GM18907 (cell line): ENCODE measurements at regions not wholly inside any gene's neighbourhood (a gene's known extent, or its start where the extent isn't known, plus 50 kb on each side); places are given as distances from the start of the nearest gene placed in this dataset.
A peak's percentile ranks its signal among the peaks of the same experiment; 100 is the strongest.
"Not testable (repeated sequence)": the region's sequence is repeated elsewhere in the genome, so short reads cannot be mapped to it uniquely, and the experiment has no call there.

Experiments
- ATAC-seq: cut with Tn5 transposase; IDR thresholded peaks from one replicate; pipeline ENCODE4 v1.9.1; 2021; ENCODE audit warnings: mild to moderate bottlenecking, moderate library complexity; ENCODE audit not compliant: unreplicated experiment

- ATAC-seq = no peak
Observed at GRCh38 chr5:124200381-124200780, 546.1 kb downstream of the ZNF608 start.

GRCh38 chr5:124199893-124200292, 546.5 kb downstream of the ZNF608 start:
- ATAC-seq = no peak

- ATAC-seq = no peak
Observed at GRCh38 chr5:124195411-124195810, 551.0 kb downstream of the ZNF608 start.

DNA sequence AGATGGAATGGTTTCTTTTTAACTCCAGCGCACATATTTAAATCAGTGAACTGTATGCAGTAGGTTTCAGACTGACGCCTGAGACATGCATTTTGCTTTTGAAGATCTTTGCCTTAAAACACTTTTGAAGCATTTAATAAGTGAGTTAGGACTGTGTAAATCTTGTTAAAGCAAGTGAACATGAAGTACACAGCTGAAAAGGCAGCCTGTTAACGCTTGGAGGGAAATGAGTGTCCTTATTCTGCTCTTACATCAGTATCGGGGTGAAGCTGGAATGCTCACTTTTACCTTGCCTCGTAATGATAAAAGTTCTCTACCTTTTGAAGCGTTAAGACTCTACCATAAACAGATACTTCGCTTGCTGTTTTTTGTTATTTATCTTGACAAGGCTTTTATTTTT, 552.2 kb downstream of the ZNF608 start:
- ATAC-seq = no peak

DNA sequence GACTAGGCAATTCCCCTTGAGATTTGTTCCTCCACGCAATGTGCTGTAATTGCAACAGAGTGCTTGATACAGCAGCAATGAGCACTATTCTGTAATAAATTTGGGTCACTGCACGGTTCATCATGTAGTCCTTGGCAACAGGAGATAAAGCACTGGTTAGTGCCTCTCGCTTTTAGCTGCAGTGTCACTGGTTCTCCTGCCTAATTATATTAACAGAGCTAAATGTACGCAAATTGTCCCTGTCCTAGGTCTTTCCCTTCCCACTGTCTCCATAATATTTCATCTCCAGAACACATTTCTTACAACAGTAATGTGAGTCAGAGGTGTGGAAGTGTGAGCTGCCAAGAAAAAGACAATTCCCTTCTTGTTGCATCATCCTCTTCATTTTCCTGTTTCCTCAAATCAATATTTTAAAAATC, 553.1 kb downstream of the ZNF608 start:
- no peak for ATAC-seq

- ATAC-seq = no peak
Observed at GRCh38 chr5:124192716-124193115, 553.7 kb downstream of the ZNF608 start.

DNA sequence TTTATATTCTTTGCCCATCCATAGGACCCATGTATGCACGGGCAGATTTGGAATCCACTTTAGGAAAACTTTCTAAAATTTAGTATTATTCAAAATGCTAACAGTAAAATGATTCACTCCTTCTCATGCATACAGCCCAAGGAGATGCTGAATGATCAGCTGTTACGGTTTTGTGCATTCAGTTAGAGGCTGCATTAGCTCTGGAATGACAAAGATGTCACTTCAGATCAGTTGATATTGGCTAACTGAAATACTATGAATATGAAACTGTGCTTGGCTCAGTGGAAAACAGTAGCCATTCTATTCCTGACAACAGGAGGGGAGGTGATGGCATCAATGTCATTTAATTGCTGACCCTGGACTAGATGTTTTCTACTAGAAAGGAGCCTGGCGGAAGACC, 560.7 kb downstream of the ZNF608 start:
- ATAC-seq = no peak

DNA sequence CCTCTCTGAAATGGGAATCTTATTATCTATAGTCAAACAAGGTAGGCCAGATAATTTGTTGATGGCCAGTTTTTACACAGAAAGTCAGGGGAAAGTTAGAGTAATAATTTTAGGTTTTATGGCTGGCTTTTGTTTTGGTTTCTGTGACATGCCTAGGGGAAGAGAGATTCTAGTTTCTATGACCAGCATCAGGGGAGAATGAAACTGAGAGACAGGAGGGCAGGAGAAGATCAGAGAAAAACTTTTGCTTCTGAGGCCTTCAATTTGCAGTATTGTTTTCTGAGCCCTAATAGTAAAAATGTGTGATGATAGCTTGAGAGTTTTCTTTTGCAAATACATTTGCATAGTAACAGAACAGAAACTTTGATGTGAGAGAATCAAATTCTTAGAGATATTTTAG, 564.3 kb downstream of the ZNF608 start:
- no peak for ATAC-seq

- no peak for ATAC-seq
Observed at GRCh38 chr5:124180875-124181461, 565.5 kb downstream of the ZNF608 start.

DNA sequence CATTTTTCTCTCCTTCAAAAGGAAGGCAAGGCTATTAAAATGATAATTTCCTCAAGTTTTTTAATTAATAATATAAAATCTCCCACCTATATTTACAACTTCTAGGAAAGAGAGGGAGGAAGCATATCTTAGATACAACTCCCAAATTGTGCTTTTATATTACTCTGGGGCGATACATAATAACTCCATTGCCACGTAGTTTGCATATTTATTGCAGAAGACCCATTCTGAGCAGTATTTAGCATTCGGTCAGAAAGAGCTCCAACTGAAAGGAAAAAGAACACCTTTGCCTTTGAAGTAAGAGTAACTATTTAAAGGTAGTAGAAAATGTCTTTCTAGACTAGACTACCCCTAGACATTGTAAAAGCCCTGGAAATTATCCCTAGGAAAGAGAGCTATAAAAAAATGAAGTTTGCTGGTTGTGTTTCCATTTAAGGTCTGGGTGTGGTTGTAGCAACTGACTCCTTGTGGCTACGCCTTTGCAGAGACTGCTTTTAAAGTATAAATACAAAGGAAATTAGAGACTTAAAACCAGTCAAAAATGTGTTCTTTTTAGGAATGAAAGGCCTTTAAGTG, 566.1 kb downstream of the ZNF608 start:
- ATAC-seq = no peak

DNA sequence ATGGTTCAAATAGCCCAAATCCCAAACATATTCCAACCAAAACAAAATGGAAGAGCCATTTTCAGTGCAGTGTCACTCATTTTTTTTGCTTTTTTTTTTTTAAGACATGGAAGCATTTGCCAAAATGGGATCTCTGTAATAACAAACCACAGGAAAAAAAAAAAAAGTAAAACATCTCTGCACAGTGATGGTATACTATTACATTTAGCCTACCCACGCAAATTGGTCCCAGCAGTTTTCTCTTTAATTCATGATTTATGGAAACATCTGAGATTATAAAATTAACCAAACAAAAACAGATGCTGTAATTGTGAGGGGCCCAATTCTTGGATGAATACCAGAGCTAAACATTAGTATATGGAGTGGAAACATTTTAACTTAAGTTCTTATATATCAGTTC, 566.6 kb downstream of the ZNF608 start:
- no peak for ATAC-seq

DNA sequence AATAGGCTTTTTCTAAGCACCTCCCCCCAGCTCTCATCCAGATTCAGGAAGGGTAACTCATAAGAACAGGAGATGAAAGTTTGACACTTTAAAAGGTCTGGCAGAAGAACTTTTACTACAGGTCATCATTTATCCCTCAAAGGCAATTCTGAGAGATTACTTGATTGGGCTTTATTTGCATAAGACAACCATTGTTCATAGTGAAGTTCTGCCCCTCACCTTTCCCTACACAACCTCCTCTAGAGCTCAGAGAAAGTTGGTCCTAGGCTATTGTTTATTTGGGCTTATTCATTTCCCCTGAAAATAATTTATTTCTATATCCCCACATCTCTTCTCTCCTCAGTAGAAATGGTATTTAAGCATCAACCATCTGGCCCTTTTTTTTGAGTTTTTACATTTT, 568.4 kb downstream of the ZNF608 start:
- no peak for ATAC-seq

- no peak for ATAC-seq
Observed at GRCh38 chr5:124176692-124177091, 569.7 kb downstream of the ZNF608 start.

DNA sequence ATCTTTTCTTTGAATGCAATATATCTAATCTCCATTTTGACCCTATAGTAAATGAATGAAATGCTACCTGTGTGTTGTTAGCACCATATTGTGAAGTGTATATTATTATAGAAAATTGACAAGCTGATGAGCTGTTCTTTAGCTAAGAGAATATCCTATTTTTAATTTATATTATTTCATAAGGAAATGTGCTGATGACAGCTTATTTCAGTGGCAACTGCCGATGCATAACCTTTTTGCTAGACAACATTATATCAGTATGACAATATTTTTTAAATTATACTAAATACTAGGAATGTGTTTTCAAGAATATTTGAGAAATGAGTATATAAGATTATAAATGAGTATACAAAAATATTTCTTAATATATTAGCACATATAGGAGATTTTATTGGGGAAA, 573.1 kb downstream of the ZNF608 start:
- no peak for ATAC-seq

- ATAC-seq = no peak
Observed at GRCh38 chr5:124172389-124173003, 573.9 kb downstream of the ZNF608 start.

DNA sequence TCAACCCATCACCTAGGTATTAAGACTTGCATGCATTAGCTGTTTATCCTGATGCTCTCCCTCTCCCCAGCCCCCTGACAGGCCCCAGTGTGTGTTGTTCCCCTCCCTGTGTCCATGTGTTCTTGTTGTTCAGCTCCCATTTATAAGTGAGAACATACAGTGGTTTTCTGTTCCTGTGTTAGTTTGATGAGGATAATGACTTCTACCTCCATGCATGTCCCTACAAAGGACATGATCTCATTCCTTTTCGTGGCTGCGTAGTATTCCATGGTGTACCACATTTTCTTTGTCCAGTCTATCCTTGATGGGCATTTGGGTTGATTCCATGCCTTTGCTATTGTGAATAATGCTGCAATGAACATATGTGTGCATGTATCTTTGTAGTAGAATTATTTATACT, 578.3 kb downstream of the ZNF608 start:
- not testable (repeated sequence) for ATAC-seq

- ATAC-seq = no peak
Observed at GRCh38 chr5:124162767-124163532, 583.5 kb downstream of the ZNF608 start.

DNA sequence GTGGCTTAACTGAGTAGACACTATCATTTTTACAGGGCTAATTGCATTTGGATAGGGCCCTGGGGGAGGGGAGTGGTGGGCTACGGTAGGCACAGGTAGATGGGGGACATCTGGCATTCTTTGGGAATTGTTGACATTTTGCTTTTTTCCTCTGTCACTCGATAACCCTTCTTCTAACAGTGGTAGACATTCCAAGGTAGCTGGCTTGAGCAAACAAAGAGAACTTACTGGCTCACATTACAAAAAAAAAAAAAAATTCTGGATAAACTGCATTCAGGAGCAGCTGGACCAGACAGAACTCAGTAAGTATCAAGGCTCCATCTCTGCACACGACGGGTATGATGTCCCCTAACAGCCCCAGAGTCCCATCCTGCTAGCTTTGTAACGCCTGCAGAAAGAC, 585.2 kb downstream of the ZNF608 start:
- ATAC-seq = no peak

DNA sequence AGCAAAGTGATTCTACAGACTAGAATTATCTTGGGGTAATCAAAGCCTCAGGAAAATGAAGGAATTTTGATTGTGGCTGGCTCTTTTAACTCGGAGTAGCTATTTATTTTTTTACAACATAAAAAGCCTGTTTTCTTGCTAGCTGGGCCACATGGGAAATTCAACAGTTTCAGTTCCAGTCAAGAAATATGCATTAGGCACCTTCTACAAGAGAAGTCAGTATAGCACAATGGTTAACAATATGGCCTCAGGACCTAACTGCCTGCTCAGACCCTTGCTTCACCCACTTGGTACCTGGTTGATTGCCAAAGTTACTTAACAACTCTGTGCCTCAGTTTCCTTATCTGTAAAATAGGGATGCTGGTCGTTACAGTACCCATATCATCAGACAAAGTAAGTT, 586.2 kb downstream of the ZNF608 start:
- ATAC-seq = no peak

GRCh38 chr5:124157320-124157719, 589.1 kb downstream of the ZNF608 start:
- peak; percentile 60 for ATAC-seq

GRCh38 chr5:124156415-124156996, 589.9 kb downstream of the ZNF608 start:
- no peak for ATAC-seq

- ATAC-seq = no peak
Observed at GRCh38 chr5:124154714-124155113, 591.7 kb downstream of the ZNF608 start.
